Lung (tissue), 11 donors: ENCODE measurements at regions not wholly inside any gene's neighbourhood (a gene's known extent, or its start where the extent isn't known, plus 50 kb on each side); places are given as distances from the start of the nearest gene placed in this dataset.

Experiments
- ATAC-seq: fragments of 200-7000 bp; cut with Tn5 transposase; one replicate; pipeline ENCODE4 v1.9.1; 2020; ENCODE audit warnings: moderate number of reproducible peaks; ENCODE audit not compliant: insufficient read depth, low FRiP score
- DNase-seq, 3 donors: peaks; one replicate each; pipeline ENCODE4 v3.0.0-alpha.2; 2013 to 2017
- H3K27ac ChIP-seq, 2 donors: one replicate each; pipeline ENCODE4 v1.5.1; 2013; ENCODE audit warnings: mild to moderate bottlenecking in 2 of 2, moderate library complexity in 2 of 2, control low read depth in 1 of 2, inconsistent platforms in 1 of 2, low read depth in 1 of 2, low read length in 1 of 2
- H3K27me3 ChIP-seq, 3 donors: one replicate each; pipeline ENCODE4 v1.5.1; 2013; ENCODE audit warnings: low read length in 2 of 3; ENCODE audit not compliant: control insufficient read depth in 3 of 3, insufficient read depth in 3 of 3
- H3K36me3 ChIP-seq, 4 donors: one replicate each; pipeline ENCODE4 v1.5.1; 2013; ENCODE audit warnings: low read length in 4 of 4, mild to moderate bottlenecking in 1 of 4, moderate library complexity in 1 of 4; ENCODE audit not compliant: control insufficient read depth in 4 of 4, insufficient read depth in 4 of 4
- H3K4me1 ChIP-seq, 5 donors: one replicate each; pipeline ENCODE4 v1.5.1; 2013; ENCODE audit warnings: low read length in 5 of 5, mild to moderate bottlenecking in 2 of 5, moderate library complexity in 1 of 5; ENCODE audit not compliant: control insufficient read depth in 5 of 5, insufficient read depth in 5 of 5
- H3K4me3 ChIP-seq: one replicate; pipeline ENCODE4 v1.5.1; 2013; ENCODE audit warnings: mild to moderate bottlenecking, control low read depth, moderate library complexity
- H3K9ac ChIP-seq, 2 donors: one replicate each; pipeline ENCODE4 v1.5.1; 2013; ENCODE audit warnings: low read length in 2 of 2, control low read depth in 1 of 2; ENCODE audit not compliant: insufficient read depth in 1 of 2
- H3K9me3 ChIP-seq, 4 donors: one replicate each; pipeline ENCODE4 v1.5.1; 2013; ENCODE audit warnings: low read length in 3 of 4, mild to moderate bottlenecking in 1 of 4, moderate library complexity in 1 of 4; ENCODE audit not compliant: control insufficient read depth in 4 of 4, insufficient read depth in 3 of 4
- WGBS, 2 donors: extraction: QIAGEN DNeasy Blood & Tissue Kit; methylation state at CpG; one replicate each; pipeline ENCODE4 v1.1.7; 2013; 5-methylcytosine and 5-hydroxymethylcytosine counted together
- TF ChIP-seq, protein P1 (sequence below): IDR thresholded peaks from 2 replicates; pipeline ENCODE4 v1.5.1; 2012; ENCODE audit warnings: mild to moderate bottlenecking; ENCODE audit errors: control extremely low read depth, extremely low read depth
- donor health status: control.
- donor health status: control.
- donor health status: Bipolar disorder and iron deficiency.
- donor health status: healthy.
- donor health status: DM: yes; HTN: yes; CAD: no.

DNA sequence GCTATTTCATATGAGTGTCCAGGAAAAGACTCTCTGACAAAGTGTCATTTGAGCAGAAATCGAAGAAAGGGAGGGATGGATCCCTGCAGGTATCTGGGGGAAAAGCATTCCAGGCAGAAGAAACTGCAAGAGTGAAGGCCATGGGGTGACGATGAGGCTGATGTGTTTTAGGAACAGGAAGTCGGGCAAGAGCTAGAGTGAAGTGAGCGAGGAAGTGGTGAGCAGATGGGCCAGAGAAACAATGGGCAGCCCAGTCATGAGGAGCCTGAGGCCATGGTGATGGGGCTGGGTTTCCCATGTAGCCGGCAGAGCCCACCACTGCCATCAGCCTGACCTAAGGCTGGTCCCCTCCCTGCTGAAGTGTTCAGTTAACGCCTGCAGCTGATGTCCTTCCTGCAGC lies 150.2 kb downstream of the TNFSF13B start:
- no peak for ATAC-seq
- H3K27ac ChIP-seq, result no peak overlapping the region
- H3K27me3 ChIP-seq, result no peaks in the 10 kb centered on the region
- no peak overlapping the region for H3K4me3 ChIP-seq
- TF ChIP-seq, protein P1, sequence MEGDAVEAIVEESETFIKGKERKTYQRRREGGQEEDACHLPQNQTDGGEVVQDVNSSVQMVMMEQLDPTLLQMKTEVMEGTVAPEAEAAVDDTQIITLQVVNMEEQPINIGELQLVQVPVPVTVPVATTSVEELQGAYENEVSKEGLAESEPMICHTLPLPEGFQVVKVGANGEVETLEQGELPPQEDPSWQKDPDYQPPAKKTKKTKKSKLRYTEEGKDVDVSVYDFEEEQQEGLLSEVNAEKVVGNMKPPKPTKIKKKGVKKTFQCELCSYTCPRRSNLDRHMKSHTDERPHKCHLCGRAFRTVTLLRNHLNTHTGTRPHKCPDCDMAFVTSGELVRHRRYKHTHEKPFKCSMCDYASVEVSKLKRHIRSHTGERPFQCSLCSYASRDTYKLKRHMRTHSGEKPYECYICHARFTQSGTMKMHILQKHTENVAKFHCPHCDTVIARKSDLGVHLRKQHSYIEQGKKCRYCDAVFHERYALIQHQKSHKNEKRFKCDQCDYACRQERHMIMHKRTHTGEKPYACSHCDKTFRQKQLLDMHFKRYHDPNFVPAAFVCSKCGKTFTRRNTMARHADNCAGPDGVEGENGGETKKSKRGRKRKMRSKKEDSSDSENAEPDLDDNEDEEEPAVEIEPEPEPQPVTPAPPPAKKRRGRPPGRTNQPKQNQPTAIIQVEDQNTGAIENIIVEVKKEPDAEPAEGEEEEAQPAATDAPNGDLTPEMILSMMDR, result no peak
- no peak for DNase-seq
- WGBS, 2 donors, result 60 to 66% methylated on average over 6 of the region's 6 CpGs
- no peaks in the 10 kb centered on the region for H3K36me3 ChIP-seq
- no peaks in the 10 kb centered on the region for H3K4me1 ChIP-seq
- no peaks in the 10 kb centered on the region for H3K9me3 ChIP-seq
- no peak overlapping the region for H3K9ac ChIP-seq

GRCh38 chr13:108425056-108425455 lies 155.5 kb downstream of the TNFSF13B start:
- ATAC-seq (no peak), DNase-seq (no peak)
- Histone ChIP-seq H3K36me3 (no peaks in the 10 kb centered on the region), H3K9ac (no peak overlapping the region), H3K9me3 (no peaks in the 10 kb centered on the region), H3K4me3 (no peak overlapping the region), H3K27ac (no peak overlapping the region), H3K4me1 (no peaks in the 10 kb centered on the region), H3K27me3 (no peaks in the 10 kb centered on the region)
- TF ChIP-seq, protein P1, result no peak
- WGBS, 2 donors, result 40 to 71% methylated on average over 4 of the region's 4 CpGs

DNA sequence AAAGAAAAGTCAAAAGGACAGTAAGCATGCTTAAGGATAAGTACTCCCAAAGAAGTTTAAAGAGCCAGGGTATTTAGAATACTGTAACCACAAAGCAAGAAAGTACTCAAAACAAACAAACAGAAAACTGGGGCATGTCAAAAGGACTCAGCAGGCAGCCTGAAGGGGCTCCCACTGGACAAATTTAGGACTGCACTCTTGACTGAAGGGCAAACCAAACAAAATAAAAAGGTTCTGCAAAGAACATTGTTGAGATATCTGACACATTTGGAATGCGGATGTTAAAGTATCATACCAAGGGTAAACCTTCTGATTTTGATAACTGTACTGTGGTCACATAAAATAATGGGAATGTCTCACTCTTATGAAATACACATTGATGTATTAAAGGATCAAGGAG lies 157.4 kb downstream of the TNFSF13B start:
- no peak overlapping the region for H3K9ac ChIP-seq
- no peak for DNase-seq
- no peak overlapping the region for H3K4me3 ChIP-seq
- TF ChIP-seq, protein P1, result no peak
- 73 to 83% methylated on average over 1 of the region's 1 CpG for WGBS, 2 donors
- peak; percentile 66 for ATAC-seq
- H3K4me1 ChIP-seq, result no peaks in the 10 kb centered on the region
- no peaks in the 10 kb centered on the region for H3K36me3 ChIP-seq
- no peak overlapping the region for H3K27ac ChIP-seq
- no peaks in the 10 kb centered on the region for H3K9me3 ChIP-seq
- H3K27me3 ChIP-seq, result no peaks in the 10 kb centered on the region

DNA sequence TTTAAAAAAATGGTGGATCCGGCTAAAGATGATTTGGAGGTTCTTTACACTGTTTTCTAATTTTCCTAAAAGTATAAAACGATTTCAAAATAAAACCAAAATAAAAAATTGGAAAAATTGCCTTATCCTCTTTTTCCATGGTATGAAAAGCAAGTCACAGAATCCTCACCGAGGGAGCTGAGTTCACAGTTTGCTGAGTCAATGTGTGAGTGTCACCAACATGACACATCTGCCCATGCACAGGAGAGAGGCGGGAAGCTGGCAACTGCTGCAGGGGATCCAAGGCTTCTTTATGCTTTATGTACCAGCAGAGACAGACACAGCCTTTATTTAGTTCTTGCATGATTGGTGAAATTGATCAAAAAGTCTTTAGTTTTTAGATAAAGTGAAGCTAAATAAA lies 157.8 kb downstream of the TNFSF13B start:
- TF ChIP-seq, protein P1, result no peak
- WGBS, 2 donors, result 63 to 72% methylated on average over 4 of the region's 4 CpGs
- ATAC-seq (no peak), DNase-seq (peak; percentile 47 to 72 (median 50))
- Histone ChIP-seq H3K27ac (no peak overlapping the region), H3K4me1 (no peaks in the 10 kb centered on the region), H3K27me3 (no peaks in the 10 kb centered on the region), H3K9ac (no peak overlapping the region), H3K4me3 (no peak overlapping the region), H3K36me3 (no peaks in the 10 kb centered on the region), H3K9me3 (no peaks in the 10 kb centered on the region)
